GM19397 (cell line): ENCODE measurements at regions not wholly inside any gene's neighbourhood (a gene's known extent, or its start where the extent isn't known, plus 50 kb on each side); places are given as distances from the start of the nearest gene placed in this dataset.

Experiments
- ATAC-seq: cut with Tn5 transposase; IDR thresholded peaks from one replicate; pipeline ENCODE4 v1.9.1; 2021; ENCODE audit warnings: mild to moderate bottlenecking, moderate library complexity; ENCODE audit not compliant: unreplicated experiment

- ATAC-seq: no peak
Measured at GRCh38 chr2:20523073-20523798, 76.4 kb downstream of the RHOB start.

GRCh38 chr2:20523799-20524187, 76.9 kb downstream of the RHOB start:
- ATAC-seq: no peak

- ATAC-seq: peak; percentile 68
Measured at GRCh38 chr2:20524412-20525040, 77.7 kb downstream of the RHOB start.

GRCh38 chr2:20525041-20526035, 78.5 kb downstream of the RHOB start:
- peak; percentile 88 for ATAC-seq

- ATAC-seq: no peak
Measured at GRCh38 chr2:20526160-20526559, 79.3 kb downstream of the RHOB start.

- no peak for ATAC-seq
Measured at GRCh38 chr2:20526708-20527107, 79.8 kb downstream of the RHOB start.

- no peak for ATAC-seq
Measured at GRCh38 chr2:20528713-20529112, 81.8 kb downstream of the RHOB start.

- no peak for ATAC-seq
Measured at GRCh38 chr2:20530520-20530919, 83.6 kb downstream of the RHOB start.

- no peak for ATAC-seq
Measured at GRCh38 chr2:20531633-20532262, 84.9 kb downstream of the RHOB start.

GRCh38 chr2:20532634-20533437, 86.0 kb downstream of the RHOB start:
- no peak for ATAC-seq

- no peak for ATAC-seq
Measured at GRCh38 chr2:20533993-20534622, 87.2 kb downstream of the RHOB start.

- ATAC-seq: no peak
Measured at GRCh38 chr2:20534913-20535801, 88.3 kb downstream of the RHOB start.

- ATAC-seq: no peak
Measured at GRCh38 chr2:20536619-20537422, 89.9 kb downstream of the RHOB start.

GRCh38 chr2:20537423-20538307, 90.8 kb downstream of the RHOB start:
- no peak for ATAC-seq

- ATAC-seq: no peak
Measured at GRCh38 chr2:20538308-20539132, 91.6 kb downstream of the RHOB start.

- no peak for ATAC-seq
Measured at GRCh38 chr2:20539133-20539719, 92.4 kb downstream of the RHOB start.
